Thoracic aorta (tissue), 2 donors: ENCODE measurements at regions not wholly inside any gene's neighbourhood (a gene's known extent, or its start where the extent isn't known, plus 50 kb on each side); places are given as distances from the start of the nearest gene placed in this dataset.

Source experiments
- ATAC-seq: fragments of 150-250 bp; one replicate; pipeline ENCODE4 v1.8.0; 2017; ENCODE audit warnings: low read depth; ENCODE audit not compliant: insufficient number of reproducible peaks, low FRiP score
- DNase-seq: peaks from one replicate; pipeline ENCODE4 v3.0.0-alpha.2; 2020; ENCODE audit warnings: low spot score
- H3K27ac ChIP-seq, 2 donors: fragments of 200-600 bp; sonication (generic); 1 replicate in 1 of 2; 2 replicates in 1 of 2; pipeline ENCODE4 v1.5.1; 2016; ENCODE audit warnings: mild to moderate bottlenecking in 2 of 2, moderate library complexity in 2 of 2
- H3K27me3 ChIP-seq: fragments of 200-600 bp; sonication (generic); replicated peaks from 2 replicates; pipeline ENCODE4 v1.6.0; 2016; ENCODE audit warnings: mild to moderate bottlenecking; ENCODE audit not compliant: insufficient read depth
- H3K36me3 ChIP-seq: fragments of 200-600 bp; sonication (generic); one replicate; pipeline ENCODE4 v1.5.1; 2016
- H3K4me1 ChIP-seq, 2 donors: fragments of 200-600 bp; sonication (generic); 1 replicate in 1 of 2; 2 replicates in 1 of 2; pipeline versions ENCODE4 v1.5.1 to v1.6.0; 2016; ENCODE audit warnings: low read depth in 2 of 2, mild to moderate bottlenecking in 1 of 2; ENCODE audit not compliant: control insufficient read depth in 1 of 2
- H3K4me3 ChIP-seq: fragments of 200-600 bp; sonication (generic); 2 replicates; pipeline ENCODE4 v1.5.1; 2016; ENCODE audit warnings: mild to moderate bottlenecking
- H3K9me3 ChIP-seq: fragments of 200-600 bp; sonication (generic); 2 replicates; pipeline ENCODE4 v1.5.1; 2016
- TF ChIP-seq, protein P1 (sequence below): fragments of 200-600 bp; sonication (generic); IDR thresholded peaks from one replicate; pipeline ENCODE4 v1.5.1; 2019; ENCODE audit warnings: antibody characterized with exemption

DNA sequence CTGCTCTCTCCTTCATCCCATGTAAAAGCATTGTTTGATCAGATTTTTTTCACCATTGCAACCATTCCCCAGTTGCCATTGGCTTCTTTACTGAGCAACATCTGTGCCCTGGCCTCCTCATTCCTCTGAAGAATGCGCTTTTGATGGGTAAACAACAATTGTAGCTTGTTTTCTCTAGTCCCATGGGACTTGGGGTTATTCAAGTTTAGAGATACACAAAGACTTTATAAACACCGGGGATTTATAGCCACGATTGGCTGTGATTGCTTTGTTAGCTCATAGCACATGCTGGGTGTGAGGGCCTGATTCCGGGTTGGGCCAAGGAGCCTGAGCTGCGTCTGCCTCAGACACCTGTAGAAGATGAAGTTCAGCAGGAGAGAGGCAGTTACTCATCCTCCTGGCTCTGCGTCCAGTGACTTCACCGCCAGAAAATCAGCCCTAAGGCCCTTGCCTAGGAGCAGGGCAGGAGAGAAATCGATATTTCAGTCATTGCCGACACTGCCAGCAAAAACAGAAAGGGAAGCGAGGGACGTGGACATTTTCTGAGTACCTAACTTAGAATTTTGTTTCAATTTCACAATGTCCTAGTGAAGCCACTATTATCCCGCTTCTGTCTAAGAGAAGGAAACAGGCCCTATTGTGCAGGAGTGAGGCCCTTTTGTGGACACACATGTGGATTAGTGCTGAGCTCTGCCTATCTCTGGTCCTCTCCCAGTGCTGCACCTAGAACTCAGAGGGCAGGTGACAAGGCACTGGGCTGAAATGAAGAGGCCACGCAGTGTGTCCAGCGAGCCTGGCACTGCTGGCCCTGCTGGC is 159.8 kb upstream of the USP24 start:
- H3K4me1 ChIP-seq = no peaks in the 10 kb centered on the region
- TF ChIP-seq, protein P1, sequence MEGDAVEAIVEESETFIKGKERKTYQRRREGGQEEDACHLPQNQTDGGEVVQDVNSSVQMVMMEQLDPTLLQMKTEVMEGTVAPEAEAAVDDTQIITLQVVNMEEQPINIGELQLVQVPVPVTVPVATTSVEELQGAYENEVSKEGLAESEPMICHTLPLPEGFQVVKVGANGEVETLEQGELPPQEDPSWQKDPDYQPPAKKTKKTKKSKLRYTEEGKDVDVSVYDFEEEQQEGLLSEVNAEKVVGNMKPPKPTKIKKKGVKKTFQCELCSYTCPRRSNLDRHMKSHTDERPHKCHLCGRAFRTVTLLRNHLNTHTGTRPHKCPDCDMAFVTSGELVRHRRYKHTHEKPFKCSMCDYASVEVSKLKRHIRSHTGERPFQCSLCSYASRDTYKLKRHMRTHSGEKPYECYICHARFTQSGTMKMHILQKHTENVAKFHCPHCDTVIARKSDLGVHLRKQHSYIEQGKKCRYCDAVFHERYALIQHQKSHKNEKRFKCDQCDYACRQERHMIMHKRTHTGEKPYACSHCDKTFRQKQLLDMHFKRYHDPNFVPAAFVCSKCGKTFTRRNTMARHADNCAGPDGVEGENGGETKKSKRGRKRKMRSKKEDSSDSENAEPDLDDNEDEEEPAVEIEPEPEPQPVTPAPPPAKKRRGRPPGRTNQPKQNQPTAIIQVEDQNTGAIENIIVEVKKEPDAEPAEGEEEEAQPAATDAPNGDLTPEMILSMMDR = no peak
- no peak overlapping the region for H3K27ac ChIP-seq
- H3K4me3 ChIP-seq = no peak overlapping the region
- H3K27me3 ChIP-seq = no peaks in the 10 kb centered on the region
- no peaks in the 10 kb centered on the region for H3K9me3 ChIP-seq
- DNase-seq = no peak
- H3K36me3 ChIP-seq = no peaks in the 10 kb centered on the region
- no peak for ATAC-seq

DNA sequence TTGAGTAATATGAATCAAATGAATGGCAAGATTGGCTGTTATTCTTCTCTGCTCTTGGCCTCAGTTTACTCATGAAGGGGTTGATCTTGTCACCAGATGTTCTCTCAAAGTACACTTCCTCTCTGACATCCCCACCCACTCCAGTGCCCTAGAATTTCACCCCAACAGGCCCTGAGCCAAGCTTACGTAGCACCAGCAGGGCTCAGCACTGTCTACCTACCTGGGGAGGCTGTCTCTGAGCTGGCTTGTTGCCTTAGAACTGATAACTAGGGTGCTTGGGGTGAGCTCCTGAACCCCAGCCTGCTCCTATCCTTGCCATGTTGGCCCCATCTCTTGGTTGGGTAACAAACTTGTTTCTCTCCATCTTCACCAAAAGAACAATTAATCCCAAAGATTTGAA is 159.1 kb upstream of the USP24 start:
- DNase-seq (no peak), ATAC-seq (no peak)
- Histone ChIP-seq H3K4me3 (no peak overlapping the region), H3K27me3 (no peaks in the 10 kb centered on the region), H3K9me3 (no peaks in the 10 kb centered on the region), H3K36me3 (no peaks in the 10 kb centered on the region), H3K4me1 (no peaks in the 10 kb centered on the region), H3K27ac (no peak overlapping the region)
- TF ChIP-seq, protein P1 = no peak

DNA sequence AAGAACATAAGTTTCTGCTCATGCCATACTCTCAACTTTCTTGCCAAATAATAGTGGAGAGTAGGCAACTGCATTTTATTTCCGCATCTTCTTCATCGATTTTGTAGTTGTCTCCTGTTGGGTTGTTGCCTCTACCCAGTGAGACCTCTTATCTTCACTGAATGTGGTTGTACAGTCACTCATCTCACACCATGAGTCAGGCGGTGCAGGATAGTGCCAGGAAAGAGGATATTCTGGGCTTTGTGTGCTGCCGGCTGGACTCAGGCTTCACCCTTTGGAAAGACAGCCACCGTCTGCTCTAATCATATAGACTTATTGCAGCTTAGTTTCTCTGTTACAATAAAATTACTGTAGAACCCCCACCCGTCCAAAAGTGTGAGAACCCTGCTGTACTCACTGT is 154.3 kb upstream of the USP24 start:
- TF ChIP-seq, protein P1 = no peak
- no peaks in the 10 kb centered on the region for H3K4me1 ChIP-seq
- ATAC-seq (no peak), DNase-seq (no peak)
- H3K27ac ChIP-seq = no peak overlapping the region
- H3K27me3 ChIP-seq = no peaks in the 10 kb centered on the region
- no peaks in the 10 kb centered on the region for H3K9me3 ChIP-seq
- no peak overlapping the region for H3K4me3 ChIP-seq
- no peaks in the 10 kb centered on the region for H3K36me3 ChIP-seq

DNA sequence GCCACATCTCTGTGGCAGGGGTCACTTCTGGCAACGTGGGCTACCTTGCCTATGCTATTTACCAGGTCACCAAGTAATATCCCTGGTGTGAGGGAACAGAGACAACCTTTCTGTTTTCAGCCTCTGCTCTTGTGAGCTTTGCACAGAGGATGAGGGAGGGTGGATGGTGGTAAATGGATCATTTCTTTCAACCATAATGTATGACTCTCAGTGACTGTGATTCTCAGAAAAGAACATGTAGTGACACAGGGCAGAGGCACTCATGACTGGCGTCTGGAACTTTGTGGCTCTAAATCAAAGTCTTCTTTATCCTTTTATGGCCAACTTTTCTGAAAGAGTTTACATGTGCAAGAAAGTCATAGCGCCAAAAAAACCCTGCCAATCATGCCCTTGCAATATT is 153.5 kb upstream of the USP24 start:
- Histone ChIP-seq H3K9me3 (no peaks in the 10 kb centered on the region), H3K4me3 (no peak overlapping the region), H3K27me3 (no peaks in the 10 kb centered on the region), H3K36me3 (no peaks in the 10 kb centered on the region), H3K4me1 (no peaks in the 10 kb centered on the region), H3K27ac (no peak overlapping the region)
- TF ChIP-seq, protein P1 = no peak
- DNase-seq (no peak), ATAC-seq (no peak)

DNA sequence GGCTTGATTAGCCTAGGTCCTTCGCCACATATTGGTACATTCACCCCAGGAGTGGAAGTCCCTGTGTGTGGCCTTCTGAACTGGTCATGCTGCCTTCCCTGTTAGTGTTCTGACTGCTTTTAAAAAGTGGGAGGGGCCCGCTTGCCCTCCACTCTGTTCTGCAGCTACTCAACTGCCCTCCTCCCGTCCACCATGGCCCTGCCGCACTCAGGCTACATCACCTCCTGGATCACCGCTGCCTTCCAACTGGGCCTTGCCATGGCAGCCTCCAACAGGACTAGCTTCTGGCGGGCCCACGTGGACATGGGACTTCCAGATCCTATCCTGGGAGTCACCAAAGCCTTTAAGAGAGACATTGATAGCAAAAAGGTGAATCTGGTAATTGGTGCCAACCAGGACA is 152.1 kb upstream of the USP24 start:
- H3K36me3 ChIP-seq = no peaks in the 10 kb centered on the region
- no peak overlapping the region for H3K4me3 ChIP-seq
- TF ChIP-seq, protein P1 = no peak
- no peaks in the 10 kb centered on the region for H3K4me1 ChIP-seq
- no peak for ATAC-seq
- no peak overlapping the region for H3K27ac ChIP-seq
- no peaks in the 10 kb centered on the region for H3K9me3 ChIP-seq
- DNase-seq = no peak
- no peaks in the 10 kb centered on the region for H3K27me3 ChIP-seq
